ENCODE measurements at regions not wholly inside any gene's neighbourhood (a gene's known extent, or its start where the extent isn't known, plus 50 kb on each side); places are given as distances from the start of the nearest gene placed in this dataset.

DNA sequence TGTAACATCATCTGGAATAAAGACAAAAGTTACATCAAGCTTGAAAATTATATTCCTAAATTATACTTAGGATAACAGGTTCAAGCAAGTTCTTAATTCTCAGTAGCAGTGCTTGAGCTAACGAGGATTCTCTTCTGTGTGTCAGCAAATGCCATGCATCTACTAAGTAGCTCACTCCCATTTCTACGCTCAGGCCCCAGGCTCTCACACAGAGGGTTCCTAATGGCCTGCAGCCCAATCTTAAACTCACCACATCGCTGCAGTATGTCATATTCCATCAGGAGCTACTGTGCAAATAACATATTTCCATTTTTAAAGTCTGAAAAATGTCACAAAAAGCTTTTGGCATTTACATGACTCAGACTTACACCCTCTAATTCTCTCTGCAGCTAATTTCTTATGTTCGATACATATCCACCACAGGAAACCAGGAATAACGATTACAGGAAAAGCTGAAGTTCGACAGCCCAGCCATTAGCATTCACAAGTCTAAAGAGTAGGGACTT, 474.8 kb downstream of the EFNA5 start:
- TF ChIP-seq POLR2A (IDR thresholded peaks at IDR 0.05): no peak
- no peak for TF ChIP-seq CTCF (IDR thresholded peaks at IDR 0.05)
- WGBS (ENCODE audit: insufficient coverage, low coverage, low lambda C conversion rate, missing lambda C conversion rate): 65% methylated on average over 6 of the region's 6 CpGs

DNA sequence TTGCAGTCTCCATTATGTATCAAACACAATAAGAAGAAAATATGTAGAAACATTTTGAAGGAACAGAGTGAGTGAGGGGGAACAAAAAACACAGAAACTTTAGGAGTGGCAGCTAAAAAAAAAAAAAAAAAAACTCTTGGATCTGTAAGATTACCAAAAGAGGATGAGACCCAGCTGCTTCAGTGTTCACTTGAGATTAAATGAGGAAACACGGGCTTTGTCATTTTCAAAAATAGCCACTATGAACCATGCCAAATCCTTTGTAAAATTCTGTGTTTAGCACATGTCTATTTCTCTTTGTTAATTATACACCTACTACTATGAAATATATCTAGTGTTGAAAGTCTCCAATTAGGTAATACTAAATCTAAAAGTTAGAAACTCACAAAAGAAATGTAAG, 485.9 kb downstream of the EFNA5 start:
- ATAC-seq (no peak), DNase-seq (no peak)
- no peak for TF ChIP-seq CTCF (IDR thresholded peaks at IDR 0.05)
- no peak for TF ChIP-seq POLR2A (IDR thresholded peaks at IDR 0.05)
- Histone ChIP-seq H3K4me1 (no peaks in the 10 kb centered on the region), H3K27me3 (no peaks in the 10 kb centered on the region), H3K9me3 (no peaks in the 10 kb centered on the region), H3K36me3 (no peaks in the 10 kb centered on the region), H3K4me3 (no peak overlapping the region), H3K27ac (no peak overlapping the region)
- intact Hi-C loops (cut with DNase I): no loop called here
- WGBS (ENCODE audit: insufficient coverage, low coverage, low lambda C conversion rate, missing lambda C conversion rate): 50% methylated on average over 1 of the region's 1 CpG

More for the DNA sequence above, 474.8 kb downstream of the EFNA5 start:
- intact Hi-C loops (cut with DNase I): no loop called here
- H3K36me3 ChIP-seq: no peaks in the 10 kb centered on the region
- no peaks in the 10 kb centered on the region for H3K4me1 ChIP-seq
- no peaks in the 10 kb centered on the region for H3K27me3 ChIP-seq
- no peak for DNase-seq
- H3K27ac ChIP-seq: no peak overlapping the region
- no peaks in the 10 kb centered on the region for H3K9me3 ChIP-seq
- no peak overlapping the region for H3K4me3 ChIP-seq
- no peak for ATAC-seq

- TF ChIP-seq CTCF (IDR thresholded peaks at IDR 0.05) (no peak), POLR2A (IDR thresholded peaks at IDR 0.05) (no peak)
Observed at GRCh38 chr5:107184066-107184465, 486.7 kb downstream of the EFNA5 start.

DNA sequence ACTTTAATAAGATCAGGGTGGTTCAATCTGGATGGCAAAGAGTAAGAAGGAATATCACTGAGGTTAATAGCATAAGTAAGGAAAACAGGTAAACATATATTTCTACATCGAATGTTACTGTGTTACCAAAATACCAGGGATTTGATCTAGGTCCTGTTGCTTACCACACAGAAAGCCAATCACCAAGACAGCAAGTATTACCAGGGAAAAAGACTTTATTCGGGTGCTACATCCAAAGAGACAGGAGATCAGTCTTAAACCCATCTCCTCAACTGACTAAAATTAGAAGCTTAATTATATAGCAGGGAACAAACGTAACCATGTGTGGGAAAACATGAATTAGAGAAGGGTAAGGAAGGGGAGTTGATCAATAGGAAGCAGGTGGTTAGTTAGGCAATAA, 500.1 kb downstream of the EFNA5 start:
- intact Hi-C loops (cut with DNase I): no loop called here
- H3K4me3 ChIP-seq: no peak overlapping the region
- H3K4me1 ChIP-seq: no peaks in the 10 kb centered on the region
- no peak for TF ChIP-seq CTCF (IDR thresholded peaks at IDR 0.05)
- TF ChIP-seq POLR2A (IDR thresholded peaks at IDR 0.05): no peak
- DNase-seq (no peak), ATAC-seq (no peak)
- no peaks in the 10 kb centered on the region for H3K36me3 ChIP-seq
- no peak overlapping the region for H3K27ac ChIP-seq
- WGBS (ENCODE audit: insufficient coverage, low coverage, low lambda C conversion rate, missing lambda C conversion rate): 24% methylated on average over 2 of the region's 3 CpGs
- H3K27me3 ChIP-seq: no peaks in the 10 kb centered on the region
- no peaks in the 10 kb centered on the region for H3K9me3 ChIP-seq

More at GRCh38 chr5:107184066-107184465, 486.7 kb downstream of the EFNA5 start:
- ATAC-seq (no peak), DNase-seq (no peak)
- no peaks in the 10 kb centered on the region for H3K27me3 ChIP-seq
- no peaks in the 10 kb centered on the region for H3K4me1 ChIP-seq
- H3K4me3 ChIP-seq: no peak overlapping the region
- intact Hi-C loops (cut with DNase I): no loop called here
- WGBS (ENCODE audit: insufficient coverage, low coverage, low lambda C conversion rate, missing lambda C conversion rate): 31% methylated on average over 2 of the region's 2 CpGs
- H3K36me3 ChIP-seq: no peaks in the 10 kb centered on the region
- H3K9me3 ChIP-seq: no peaks in the 10 kb centered on the region
- H3K27ac ChIP-seq: no peak overlapping the region

- Histone ChIP-seq H3K27ac (no peak overlapping the region), H3K9me3 (no peaks in the 10 kb centered on the region), H3K27me3 (no peaks in the 10 kb centered on the region), H3K4me3 (no peak overlapping the region), H3K4me1 (no peaks in the 10 kb centered on the region), H3K36me3 (no peaks in the 10 kb centered on the region)
- intact Hi-C loops (cut with DNase I): no loop called here
- DNase-seq: no peak
- 33% methylated on average over 3 of the region's 3 CpGs for WGBS (ENCODE audit: insufficient coverage, low coverage, low lambda C conversion rate, missing lambda C conversion rate)
- TF ChIP-seq POLR2A (IDR thresholded peaks at IDR 0.05) (no peak), CTCF (IDR thresholded peaks at IDR 0.05) (no peak)
- ATAC-seq: no peak
Observed at GRCh38 chr5:107169867-107170266, 500.9 kb downstream of the EFNA5 start.

Measured in right lobe of liver (tissue), 6 donors.